ENCODE measurements at regions not wholly inside any gene's neighbourhood (a gene's known extent, or its start where the extent isn't known, plus 50 kb on each side); places are given as distances from the start of the nearest gene placed in this dataset.

GRCh38 chr2:88834866-88835265, 143.4 kb downstream of the RPIA start (continued):
- TF ChIP-seq ZNF219 (CRISPR knock-in tag; IDR thresholded peaks at IDR 0.05; ENCODE audit: borderline replicate concordance) (no peak), JUN (CRISPR knock-in tag; IDR thresholded peaks at IDR 0.05) (no peak), ATF1 (CRISPR knock-in tag; IDR thresholded peaks at IDR 0.05) (no peak), NFYB (CRISPR knock-in tag; conservative IDR thresholded peaks at IDR 0.05; ENCODE audit: low read depth) (no peak), ZNF121 (CRISPR knock-in tag; IDR thresholded peaks at IDR 0.05) (no peak), MXD4 (CRISPR knock-in tag; IDR thresholded peaks at IDR 0.05; ENCODE audit: borderline replicate concordance) (no peak)

DNA sequence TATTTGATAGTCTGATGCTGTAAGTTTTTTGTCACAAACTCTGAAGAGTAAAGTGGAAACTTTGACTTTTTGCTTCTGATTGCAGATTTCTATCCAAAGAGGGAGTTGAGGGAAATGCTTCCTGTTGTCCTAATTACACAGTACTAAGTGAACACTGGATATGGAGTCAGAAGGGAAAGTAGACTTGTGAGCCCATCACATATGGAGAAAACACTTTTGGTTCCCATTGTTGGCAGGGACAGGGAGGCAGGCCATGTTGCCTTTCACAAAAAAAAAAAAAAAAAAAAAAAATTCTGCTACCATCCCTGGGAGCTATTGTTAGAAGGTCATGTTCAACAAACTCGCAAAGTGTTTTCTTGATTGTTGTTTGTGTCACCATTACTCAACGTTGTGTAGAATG, 144.3 kb downstream of the RPIA start:
- ChIA-PET CTCF (interaction anchor here (1.5 kb wide), 1 partner anchor 44 kb away, joined by 4 read pairs; no protein-coding TSS in a partner anchor), POLR2A (no interaction called here)
- Mint-ChIP-seq H3K9me3 (peaks cover 9% of the 10 kb centered on the region), H3K4me3 (no peak overlapping the region), H3K36me3 (no peaks in the 10 kb centered on the region), H3K27me3 (ENCODE audit: low read depth) (no peaks in the 10 kb centered on the region; the same call in 1 of the 2 replicates), H3K27ac (no peak overlapping the region), H3K4me1 (no peaks in the 10 kb centered on the region)
- TF ChIP-seq, protein P1, sequence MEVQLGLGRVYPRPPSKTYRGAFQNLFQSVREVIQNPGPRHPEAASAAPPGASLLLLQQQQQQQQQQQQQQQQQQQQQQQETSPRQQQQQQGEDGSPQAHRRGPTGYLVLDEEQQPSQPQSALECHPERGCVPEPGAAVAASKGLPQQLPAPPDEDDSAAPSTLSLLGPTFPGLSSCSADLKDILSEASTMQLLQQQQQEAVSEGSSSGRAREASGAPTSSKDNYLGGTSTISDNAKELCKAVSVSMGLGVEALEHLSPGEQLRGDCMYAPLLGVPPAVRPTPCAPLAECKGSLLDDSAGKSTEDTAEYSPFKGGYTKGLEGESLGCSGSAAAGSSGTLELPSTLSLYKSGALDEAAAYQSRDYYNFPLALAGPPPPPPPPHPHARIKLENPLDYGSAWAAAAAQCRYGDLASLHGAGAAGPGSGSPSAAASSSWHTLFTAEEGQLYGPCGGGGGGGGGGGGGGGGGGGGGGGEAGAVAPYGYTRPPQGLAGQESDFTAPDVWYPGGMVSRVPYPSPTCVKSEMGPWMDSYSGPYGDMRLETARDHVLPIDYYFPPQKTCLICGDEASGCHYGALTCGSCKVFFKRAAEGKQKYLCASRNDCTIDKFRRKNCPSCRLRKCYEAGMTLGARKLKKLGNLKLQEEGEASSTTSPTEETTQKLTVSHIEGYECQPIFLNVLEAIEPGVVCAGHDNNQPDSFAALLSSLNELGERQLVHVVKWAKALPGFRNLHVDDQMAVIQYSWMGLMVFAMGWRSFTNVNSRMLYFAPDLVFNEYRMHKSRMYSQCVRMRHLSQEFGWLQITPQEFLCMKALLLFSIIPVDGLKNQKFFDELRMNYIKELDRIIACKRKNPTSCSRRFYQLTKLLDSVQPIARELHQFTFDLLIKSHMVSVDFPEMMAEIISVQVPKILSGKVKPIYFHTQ (CRISPR knock-in tag; IDR thresholded peaks at IDR 0.05): no peak
- TF ChIP-seq ZNF219 (CRISPR knock-in tag; IDR thresholded peaks at IDR 0.05; ENCODE audit: borderline replicate concordance) (no peak), ZNF423 (CRISPR knock-in tag; IDR thresholded peaks at IDR 0.05) (no peak), RORB (CRISPR knock-in tag; IDR thresholded peaks at IDR 0.05) (no peak)
- no peak for DNase-seq (ENCODE audit: low spot score)
- ATAC-seq: no peak

DNA sequence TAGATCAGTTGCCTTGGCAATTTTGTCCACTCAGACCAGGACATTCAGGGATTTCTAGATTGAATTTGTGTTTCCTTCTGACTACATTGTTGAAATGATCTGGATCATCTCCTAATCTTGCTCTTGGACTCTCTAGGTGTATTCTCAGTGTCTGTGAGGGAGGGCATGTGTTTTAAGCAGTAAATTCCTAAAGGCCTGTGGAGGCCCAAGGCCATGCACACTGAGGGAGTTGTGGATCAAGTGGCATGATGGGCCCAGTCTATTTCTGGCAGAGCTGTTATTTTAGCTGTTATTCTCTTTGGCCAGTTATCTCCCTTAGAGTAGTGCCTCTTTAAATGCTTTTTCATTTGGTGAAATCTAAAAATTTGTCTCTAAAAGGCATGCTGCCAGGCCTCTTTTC, 144.9 kb downstream of the RPIA start:
- H3K36me3 Mint-ChIP-seq: no peaks in the 10 kb centered on the region
- no peaks in the 10 kb centered on the region; the same call in 1 of the 2 replicates for H3K27me3 Mint-ChIP-seq (ENCODE audit: low read depth)
- TF ChIP-seq ZNF219 (CRISPR knock-in tag; IDR thresholded peaks at IDR 0.05; ENCODE audit: borderline replicate concordance) (no peak), ZBTB21 (CRISPR knock-in tag; IDR thresholded peaks at IDR 0.05; ENCODE audit: borderline replicate concordance) (no peak), SOX15 (CRISPR knock-in tag; IDR thresholded peaks at IDR 0.05) (no peak), SP1 (CRISPR knock-in tag; conservative IDR thresholded peaks at IDR 0.05) (no peak), ZNF317 (CRISPR knock-in tag; IDR thresholded peaks at IDR 0.05; ENCODE audit: borderline replicate concordance, low read depth) (no peak), ESRRA (CRISPR knock-in tag; IDR thresholded peaks at IDR 0.05; ENCODE audit: borderline replicate concordance) (no peak), CREM (CRISPR knock-in tag; IDR thresholded peaks at IDR 0.05) (no peak), NR3C1 (CRISPR knock-in tag; conservative IDR thresholded peaks at IDR 0.05; ENCODE audit: low read depth) (no peak), NR2C2 (CRISPR knock-in tag; IDR thresholded peaks at IDR 0.05) (no peak), ZNF425 (CRISPR knock-in tag; conservative IDR thresholded peaks at IDR 0.05) (no peak), NR1H2 (CRISPR knock-in tag; IDR thresholded peaks at IDR 0.05) (no peak), NFATC4 (CRISPR knock-in tag; IDR thresholded peaks at IDR 0.05) (no peak)
- TF ChIP-seq, protein P2, sequence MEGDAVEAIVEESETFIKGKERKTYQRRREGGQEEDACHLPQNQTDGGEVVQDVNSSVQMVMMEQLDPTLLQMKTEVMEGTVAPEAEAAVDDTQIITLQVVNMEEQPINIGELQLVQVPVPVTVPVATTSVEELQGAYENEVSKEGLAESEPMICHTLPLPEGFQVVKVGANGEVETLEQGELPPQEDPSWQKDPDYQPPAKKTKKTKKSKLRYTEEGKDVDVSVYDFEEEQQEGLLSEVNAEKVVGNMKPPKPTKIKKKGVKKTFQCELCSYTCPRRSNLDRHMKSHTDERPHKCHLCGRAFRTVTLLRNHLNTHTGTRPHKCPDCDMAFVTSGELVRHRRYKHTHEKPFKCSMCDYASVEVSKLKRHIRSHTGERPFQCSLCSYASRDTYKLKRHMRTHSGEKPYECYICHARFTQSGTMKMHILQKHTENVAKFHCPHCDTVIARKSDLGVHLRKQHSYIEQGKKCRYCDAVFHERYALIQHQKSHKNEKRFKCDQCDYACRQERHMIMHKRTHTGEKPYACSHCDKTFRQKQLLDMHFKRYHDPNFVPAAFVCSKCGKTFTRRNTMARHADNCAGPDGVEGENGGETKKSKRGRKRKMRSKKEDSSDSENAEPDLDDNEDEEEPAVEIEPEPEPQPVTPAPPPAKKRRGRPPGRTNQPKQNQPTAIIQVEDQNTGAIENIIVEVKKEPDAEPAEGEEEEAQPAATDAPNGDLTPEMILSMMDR (IDR thresholded peaks at IDR 0.05): no peak
- ChIA-PET CTCF (interaction anchor here (1.9 kb wide), 1 partner anchor 44 kb away, joined by 5 read pairs; no protein-coding TSS in a partner anchor), POLR2A (no interaction called here)
- no peak overlapping the region for H3K27ac Mint-ChIP-seq
- ATAC-seq (no peak), DNase-seq (ENCODE audit: low spot score) (no peak)
- H3K4me3 Mint-ChIP-seq: no peak overlapping the region
- peaks cover 9% of the 10 kb centered on the region for H3K9me3 Mint-ChIP-seq
- H3K4me1 Mint-ChIP-seq: no peaks in the 10 kb centered on the region
